ENCODE measurements at regions not wholly inside any gene's neighbourhood (a gene's known extent, or its start where the extent isn't known, plus 50 kb on each side); places are given as distances from the start of the nearest gene placed in this dataset.

- DNase-seq (ENCODE audit: low read depth, low spot score) = no peak
- TF ChIP-seq CTCF (IDR thresholded peaks at IDR 0.05; ENCODE audit: low read depth, low read length) = no peak
- POLR2A ChIA-PET = no interaction called here
- Histone ChIP-seq H3K27me3 (ENCODE audit: control insufficient read depth, insufficient read depth, low read length) (no peaks in the 10 kb centered on the region), H3K9me3 (ENCODE audit: control insufficient read depth, insufficient read depth, low read length) (no peaks in the 10 kb centered on the region), H3K27ac (ENCODE audit: low read depth, low read length) (no peak overlapping the region), H3K4me3 (ENCODE audit: low read depth, low read length) (no peak overlapping the region)
- CTCF ChIA-PET = no interaction called here
Observed at GRCh38 chr5:96140084-96140483, 178.4 kb upstream of the ELL2 start.

GRCh38 chr5:96134886-96135285 lies 173.2 kb upstream of the ELL2 start:
- POLR2A ChIA-PET = no interaction called here

GRCh38 chr5:96133341-96134079 lies 171.9 kb upstream of the ELL2 start:
- no peaks in the 10 kb centered on the region for H3K9me3 ChIP-seq (ENCODE audit: control insufficient read depth, insufficient read depth, low read length)
- ChIA-PET CTCF (no interaction called here), POLR2A (no interaction called here)
- H3K27ac ChIP-seq (ENCODE audit: low read depth, low read length) = no peak overlapping the region
- no peak for DNase-seq (ENCODE audit: low read depth, low spot score)
- no peak overlapping the region for H3K4me3 ChIP-seq (ENCODE audit: low read depth, low read length)
- no peak for TF ChIP-seq CTCF (IDR thresholded peaks at IDR 0.05; ENCODE audit: low read depth, low read length)
- no peaks in the 10 kb centered on the region for H3K27me3 ChIP-seq (ENCODE audit: control insufficient read depth, insufficient read depth, low read length)

More at GRCh38 chr5:96134886-96135285, 173.2 kb upstream of the ELL2 start:
- Histone ChIP-seq H3K9me3 (ENCODE audit: control insufficient read depth, insufficient read depth, low read length) (no peaks in the 10 kb centered on the region), H3K27me3 (ENCODE audit: control insufficient read depth, insufficient read depth, low read length) (no peaks in the 10 kb centered on the region), H3K4me3 (ENCODE audit: low read depth, low read length) (no peak overlapping the region), H3K27ac (ENCODE audit: low read depth, low read length) (no peak overlapping the region)
- DNase-seq (ENCODE audit: low read depth, low spot score) = no peak
- CTCF ChIA-PET = no interaction called here
- TF ChIP-seq CTCF (IDR thresholded peaks at IDR 0.05; ENCODE audit: low read depth, low read length) = no peak

GRCh38 chr5:96129276-96129675 lies 167.6 kb upstream of the ELL2 start:
- Histone ChIP-seq H3K27me3 (ENCODE audit: control insufficient read depth, insufficient read depth, low read length) (no peaks in the 10 kb centered on the region), H3K9me3 (ENCODE audit: control insufficient read depth, insufficient read depth, low read length) (no peaks in the 10 kb centered on the region), H3K27ac (ENCODE audit: low read depth, low read length) (no peak overlapping the region), H3K4me3 (ENCODE audit: low read depth, low read length) (no peak overlapping the region)
- no peak for TF ChIP-seq CTCF (IDR thresholded peaks at IDR 0.05; ENCODE audit: low read depth, low read length)
- CTCF ChIA-PET = interaction anchor here (0.6 to 1.4 kb wide), 2 partner anchors 46 to 208 kb away, joined by 3 read pairs; no protein-coding TSS in a partner anchor
- no peak for DNase-seq (ENCODE audit: low read depth, low spot score)
- POLR2A ChIA-PET = no interaction called here

- DNase-seq (ENCODE audit: low read depth, low spot score) = no peak
- POLR2A ChIA-PET = no interaction called here
- Histone ChIP-seq H3K9me3 (ENCODE audit: control insufficient read depth, insufficient read depth, low read length) (no peaks in the 10 kb centered on the region), H3K27ac (ENCODE audit: low read depth, low read length) (no peak overlapping the region), H3K4me3 (ENCODE audit: low read depth, low read length) (no peak overlapping the region), H3K27me3 (ENCODE audit: control insufficient read depth, insufficient read depth, low read length) (no peaks in the 10 kb centered on the region)
- CTCF ChIA-PET = interaction anchor here (1.4 kb wide), 1 partner anchor 209 kb away, joined by 3 read pairs; no protein-coding TSS in a partner anchor
- TF ChIP-seq CTCF (IDR thresholded peaks at IDR 0.05; ENCODE audit: low read depth, low read length) = no peak
Observed at GRCh38 chr5:96128204-96128864, 166.7 kb upstream of the ELL2 start.
